HFF-Myc (cell line): ENCODE measurements at regions not wholly inside any gene's neighbourhood (a gene's known extent, or its start where the extent isn't known, plus 50 kb on each side); places are given as distances from the start of the nearest gene placed in this dataset.

Experiments
- DNase-seq: peaks from one replicate; pipeline ENCODE4 v3.0.0-alpha.2; 2011; ENCODE audit warnings: low read depth; ENCODE audit errors: extremely low read depth
- H3K4me3 ChIP-seq: replicated peaks from 2 replicates; pipeline ENCODE4 v1.5.1; 2011; ENCODE audit warnings: low read depth, mild to moderate bottlenecking, control low read depth, low read length
- CTCF ChIP-seq: IDR thresholded peaks from 2 replicates; pipeline ENCODE4 v1.5.1; 2012; ENCODE audit warnings: mild to moderate bottlenecking, low read depth, low read length, control low read depth; ENCODE audit errors: missing control alignments

GRCh38 chr15:96079882-96080281, 250.6 kb upstream of the NR2F2 start:
- TF ChIP-seq CTCF: no peak
- H3K4me3 ChIP-seq: no peak overlapping the region
- DNase-seq: no peak

- no peak for TF ChIP-seq CTCF
- no peak overlapping the region for H3K4me3 ChIP-seq
- no peak for DNase-seq
Observed at GRCh38 chr15:96086164-96086563, 244.3 kb upstream of the NR2F2 start.

GRCh38 chr15:96087180-96087884, 243.2 kb upstream of the NR2F2 start:
- no peak for TF ChIP-seq CTCF
- DNase-seq: no peak
- H3K4me3 ChIP-seq: no peak overlapping the region

- DNase-seq: no peak
- no peak overlapping the region for H3K4me3 ChIP-seq
- no peak for TF ChIP-seq CTCF
Observed at GRCh38 chr15:96088650-96089049, 241.8 kb upstream of the NR2F2 start.

GRCh38 chr15:96089405-96090058, 241.0 kb upstream of the NR2F2 start:
- no peak overlapping the region for H3K4me3 ChIP-seq
- no peak for TF ChIP-seq CTCF
- DNase-seq: no peak

- H3K4me3 ChIP-seq: no peak overlapping the region
- DNase-seq: no peak
- no peak for TF ChIP-seq CTCF
Observed at GRCh38 chr15:96092186-96092585, 238.3 kb upstream of the NR2F2 start.

GRCh38 chr15:96093063-96093462, 237.4 kb upstream of the NR2F2 start:
- no peak overlapping the region for H3K4me3 ChIP-seq
- no peak for DNase-seq
- TF ChIP-seq CTCF: no peak
